CD14-positive monocyte (primary cell): ENCODE measurements at regions not wholly inside any gene's neighbourhood (a gene's known extent, or its start where the extent isn't known, plus 50 kb on each side); places are given as distances from the start of the nearest gene placed in this dataset.

Source experiments
- DNase-seq, 3 donors: peaks; one replicate each; pipeline ENCODE4 v3.0.0-alpha.2; 2011 to 2022
- H2AFZ ChIP-seq: 2 replicates; pipeline ENCODE4 v1.6.0; 2012; ENCODE audit warnings: mild to moderate bottlenecking, low read depth, low read length, inconsistent platforms; ENCODE audit not compliant: insufficient read depth, poor library complexity, severe bottlenecking
- H3K27ac ChIP-seq, 2 donors: 1 replicate in 1 of 2; 2 replicates in 1 of 2; pipeline ENCODE4 v1.5.1; 2012 to 2013; ENCODE audit warnings: low read length in 2 of 2, control low read depth in 1 of 2, inconsistent platforms in 1 of 2, low read depth in 1 of 2, mild to moderate bottlenecking in 1 of 2
- H3K27me3 ChIP-seq, 2 donors: one replicate each; pipeline versions ENCODE4 v1.6.0 to v1.6.1; 2011 to 2013; ENCODE audit warnings: low read length in 2 of 2; ENCODE audit not compliant: control insufficient read depth in 2 of 2, insufficient read depth in 2 of 2
- H3K36me3 ChIP-seq, 2 donors: replicated peaks in 1 of 2; 1 replicate in 1 of 2; 2 replicates in 1 of 2; pipeline versions ENCODE4 v1.5.1 to v1.6.1; 2012 to 2013; ENCODE audit warnings: low read length in 2 of 2, control low read depth in 1 of 2, inconsistent platforms in 1 of 2, mild to moderate bottlenecking in 1 of 2; ENCODE audit not compliant: insufficient read depth in 2 of 2, control insufficient read depth in 1 of 2
- H3K4me1 ChIP-seq, 2 donors: 1 replicate in 1 of 2; 2 replicates in 1 of 2; pipeline versions ENCODE4 v1.5.1 to v1.6.1; 2012 to 2013; ENCODE audit warnings: low read length in 2 of 2, control low read depth in 1 of 2, inconsistent platforms in 1 of 2, mild to moderate bottlenecking in 1 of 2, moderate library complexity in 1 of 2; ENCODE audit not compliant: insufficient read depth in 2 of 2, control insufficient read depth in 1 of 2
- H3K4me2 ChIP-seq: replicated peaks from 2 replicates; pipeline ENCODE3; 2012; ENCODE audit warnings: low read length, moderate library complexity, mild to moderate bottlenecking; ENCODE audit not compliant: poor library complexity, severe bottlenecking; ENCODE audit errors: extremely low read depth
- H3K4me3 ChIP-seq, 3 experiments: fragments of 200-600 bp in 1 of 3; sonication (generic) in 1 of 3; replicated peaks in 1 of 3; 1 replicate in 2 of 3; 2 replicates in 1 of 3; pipeline ENCODE4 v1.5.1; 2011 to 2013; ENCODE audit warnings: low read length in 3 of 3, mild to moderate bottlenecking in 3 of 3, control low read depth in 2 of 3, low read depth in 2 of 3, inconsistent platforms in 1 of 3, moderate library complexity in 1 of 3
- H3K79me2 ChIP-seq: 2 replicates; pipeline ENCODE4 v1.6.0; 2012; ENCODE audit warnings: mild to moderate bottlenecking, control low read depth, inconsistent platforms, low read length, moderate library complexity; ENCODE audit not compliant: insufficient read depth
- H3K9ac ChIP-seq: 2 replicates; pipeline ENCODE4 v1.6.0; 2017; ENCODE audit warnings: low read length, mild to moderate bottlenecking; ENCODE audit not compliant: insufficient read depth, poor library complexity, severe bottlenecking
- H3K9me3 ChIP-seq, 2 donors: replicated peaks in 1 of 2; 1 replicate in 1 of 2; 2 replicates in 1 of 2; pipeline versions ENCODE4 v1.5.1 to v1.6.1; 2012 to 2013; ENCODE audit warnings: low read length in 2 of 2, control low read depth in 1 of 2; ENCODE audit not compliant: control insufficient read depth in 1 of 2, insufficient read depth in 1 of 2
- H4K20me1 ChIP-seq: 2 replicates; pipeline ENCODE4 v1.6.0; 2012; ENCODE audit warnings: mild to moderate bottlenecking, low read length, control low read depth, moderate library complexity; ENCODE audit not compliant: insufficient read depth
- H3K27ac Mint-ChIP-seq, 7 donors: one replicate each; pipeline ENCODE4 v1.8.0; 2020; ENCODE audit warnings: mild to moderate bottlenecking in 7 of 7, mixed read lengths in 7 of 7, moderate library complexity in 6 of 7, inconsistent platforms in 2 of 7
- H3K27me3 Mint-ChIP-seq, 3 donors: one replicate each; pipeline ENCODE4 v1.8.0; 2021 to 2022; ENCODE audit warnings: low read depth in 3 of 3, mild to moderate bottlenecking in 3 of 3, mixed read lengths in 3 of 3, moderate library complexity in 3 of 3, inconsistent platforms in 1 of 3
- H3K36me3 Mint-ChIP-seq, 2 donors: one replicate each; pipeline ENCODE4 v1.8.0; 2020; ENCODE audit warnings: mixed read lengths in 2 of 2, inconsistent platforms in 1 of 2, mild to moderate bottlenecking in 1 of 2
- H3K4me1 Mint-ChIP-seq: one replicate; pipeline ENCODE4 v1.8.0; 2020; ENCODE audit warnings: mild to moderate bottlenecking, mixed read lengths
- H3K4me3 Mint-ChIP-seq, 2 donors: one replicate each; pipeline ENCODE4 v1.8.0; 2020; ENCODE audit warnings: mild to moderate bottlenecking in 2 of 2, mixed read lengths in 2 of 2, moderate library complexity in 1 of 2
- H3K9me3 Mint-ChIP-seq, 7 donors: one replicate each; pipeline ENCODE4 v1.8.0; 2020 to 2022; ENCODE audit warnings: mixed read lengths in 7 of 7, mild to moderate bottlenecking in 6 of 7, moderate library complexity in 6 of 7, inconsistent platforms in 2 of 7
- WGBS: methylation state at CpG from one replicate; pipeline ENCODE4 v1.1.5; 2013; ENCODE audit warnings: missing lambda C conversion rate; ENCODE audit not compliant: insufficient coverage; 5-methylcytosine and 5-hydroxymethylcytosine counted together
- intact Hi-C, 2 donors: fragments of 100-400 bp; cut with micrococcal nuclease; formaldehyde crosslinking; loops; one replicate each; pipeline versions ENCODE4 v1.15.0 to v1.15.1; 2023
- TF ChIP-seq, protein P1 (sequence below): fragments of 200-600 bp; IDR thresholded peaks from one replicate; pipeline ENCODE4 v1.8.0; 2022; ENCODE audit warnings: antibody characterized with exemption, mild to moderate bottlenecking

DNA sequence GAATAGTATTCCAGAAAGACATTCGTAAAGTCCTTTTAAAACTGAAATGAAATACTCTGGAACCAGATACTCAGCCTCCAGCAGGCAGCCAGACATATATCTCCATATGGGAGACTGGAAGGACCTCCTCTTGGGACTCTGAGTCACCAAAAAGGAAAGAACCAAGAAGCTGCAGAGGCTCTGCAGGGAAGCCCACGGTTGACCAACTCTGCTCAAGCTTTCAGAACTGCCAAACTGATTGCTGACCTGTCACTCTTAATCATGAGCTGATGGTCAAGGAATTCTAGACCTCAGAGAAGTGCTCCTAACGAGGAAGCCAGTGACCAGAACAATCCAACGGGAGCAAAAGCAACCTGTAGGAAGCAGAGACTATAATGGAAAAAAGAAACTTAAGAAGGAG is 434.7 kb downstream of the EIPR1 start:
- no peak overlapping the region for H3K4me2 ChIP-seq
- Mint-ChIP-seq H3K27me3 (peaks cover 0 to 1% (median 0%) of the 10 kb centered on the region in 3 donors), H3K4me1 (no peaks in the 10 kb centered on the region), H3K4me3 (no peak overlapping the region), H3K9me3 (peaks cover 6 to 35% (median 23%) of the 10 kb centered on the region in 7 donors), H3K36me3 (no peaks in the 10 kb centered on the region), H3K27ac (no peak overlapping the region)
- H3K79me2 ChIP-seq: no peaks in the 10 kb centered on the region
- H3K27ac ChIP-seq: no peak overlapping the region
- H3K4me1 ChIP-seq: no peaks in the 10 kb centered on the region
- intact Hi-C loops: no loop called here
- peaks cover 29 to 58% of the 10 kb centered on the region in 2 donors for H3K9me3 ChIP-seq
- WGBS: 50% methylated on average over 1 of the region's 4 CpGs
- no peaks in the 10 kb centered on the region for H3K36me3 ChIP-seq
- no peak overlapping the region for H3K4me3 ChIP-seq
- H2AFZ ChIP-seq: no peak overlapping the region
- TF ChIP-seq, protein P1, sequence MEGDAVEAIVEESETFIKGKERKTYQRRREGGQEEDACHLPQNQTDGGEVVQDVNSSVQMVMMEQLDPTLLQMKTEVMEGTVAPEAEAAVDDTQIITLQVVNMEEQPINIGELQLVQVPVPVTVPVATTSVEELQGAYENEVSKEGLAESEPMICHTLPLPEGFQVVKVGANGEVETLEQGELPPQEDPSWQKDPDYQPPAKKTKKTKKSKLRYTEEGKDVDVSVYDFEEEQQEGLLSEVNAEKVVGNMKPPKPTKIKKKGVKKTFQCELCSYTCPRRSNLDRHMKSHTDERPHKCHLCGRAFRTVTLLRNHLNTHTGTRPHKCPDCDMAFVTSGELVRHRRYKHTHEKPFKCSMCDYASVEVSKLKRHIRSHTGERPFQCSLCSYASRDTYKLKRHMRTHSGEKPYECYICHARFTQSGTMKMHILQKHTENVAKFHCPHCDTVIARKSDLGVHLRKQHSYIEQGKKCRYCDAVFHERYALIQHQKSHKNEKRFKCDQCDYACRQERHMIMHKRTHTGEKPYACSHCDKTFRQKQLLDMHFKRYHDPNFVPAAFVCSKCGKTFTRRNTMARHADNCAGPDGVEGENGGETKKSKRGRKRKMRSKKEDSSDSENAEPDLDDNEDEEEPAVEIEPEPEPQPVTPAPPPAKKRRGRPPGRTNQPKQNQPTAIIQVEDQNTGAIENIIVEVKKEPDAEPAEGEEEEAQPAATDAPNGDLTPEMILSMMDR: no peak
- H3K9ac ChIP-seq: no peak overlapping the region
- DNase-seq: no peak
- no peaks in the 10 kb centered on the region for H4K20me1 ChIP-seq
- H3K27me3 ChIP-seq: no peaks in the 10 kb centered on the region

DNA sequence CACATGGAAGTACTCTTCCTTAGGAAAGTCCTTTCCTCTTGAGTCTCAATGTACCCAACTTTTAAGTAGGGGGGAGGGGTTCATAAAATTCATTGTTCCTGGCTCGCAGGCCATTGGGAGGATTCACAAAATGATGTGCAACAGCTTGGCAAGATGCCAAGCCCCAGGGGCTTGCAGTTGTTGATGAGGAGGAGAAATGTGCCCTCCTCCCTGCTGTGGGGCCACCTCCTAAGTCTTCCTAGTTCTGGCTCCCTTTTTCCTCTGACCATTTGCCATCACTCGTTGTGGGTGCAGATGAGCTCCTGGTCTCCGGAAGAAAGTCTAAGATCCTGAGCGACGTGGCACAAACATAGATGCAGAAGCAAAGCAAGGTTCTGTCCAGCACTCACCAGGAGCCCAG is 435.4 kb downstream of the EIPR1 start:
- H3K27me3 Mint-ChIP-seq: peaks cover 0 to 1% (median 0%) of the 10 kb centered on the region in 3 donors

More for the DNA sequence above, 435.4 kb downstream of the EIPR1 start:
- H4K20me1 ChIP-seq: no peaks in the 10 kb centered on the region
- H3K27me3 ChIP-seq: no peaks in the 10 kb centered on the region
- Mint-ChIP-seq H3K4me3 (no peak overlapping the region), H3K27ac (no peak overlapping the region), H3K36me3 (no peaks in the 10 kb centered on the region), H3K4me1 (no peaks in the 10 kb centered on the region), H3K9me3 (peaks cover 8 to 38% (median 25%) of the 10 kb centered on the region in 7 donors)
- no peak overlapping the region for H3K4me2 ChIP-seq
- WGBS: 93% methylated on average over 2 of the region's 5 CpGs
- no peak for DNase-seq
- intact Hi-C loops: no loop called here
- TF ChIP-seq, protein P1: no peak
- H3K36me3 ChIP-seq: no peaks in the 10 kb centered on the region
- no peak overlapping the region for H2AFZ ChIP-seq
- H3K27ac ChIP-seq: no peak overlapping the region
- peaks cover 33 to 65% of the 10 kb centered on the region in 2 donors for H3K9me3 ChIP-seq
- no peaks in the 10 kb centered on the region for H3K79me2 ChIP-seq
- no peak overlapping the region for H3K4me3 ChIP-seq
- no peak overlapping the region for H3K9ac ChIP-seq
- no peaks in the 10 kb centered on the region for H3K4me1 ChIP-seq
